Thyroid gland (tissue), 4 donors: ENCODE measurements at regions not wholly inside any gene's neighbourhood (a gene's known extent, or its start where the extent isn't known, plus 50 kb on each side); places are given as distances from the start of the nearest gene placed in this dataset.

Source experiments
- POLR2A ChIP-seq, 2 donors: fragments of 450-650 bp; IDR thresholded peaks; one replicate each; pipeline ENCODE4 v1.6.1; 2017; ENCODE audit warnings: antibody characterized with exemption in 2 of 2, mild to moderate bottlenecking in 2 of 2, moderate library complexity in 1 of 2
- TF ChIP-seq, protein P1 (sequence below), 6 experiments: fragments of 200-600 bp in 3 of 6; fragments of 450-650 bp in 3 of 6; sonication (generic) in 3 of 6; IDR thresholded peaks; one replicate each; pipeline ENCODE4 v1.5.1; 2016 to 2019; ENCODE audit warnings: antibody characterized with exemption in 6 of 6, mild to moderate bottlenecking in 2 of 6, inconsistent platforms in 1 of 6, moderate library complexity in 1 of 6

DNA sequence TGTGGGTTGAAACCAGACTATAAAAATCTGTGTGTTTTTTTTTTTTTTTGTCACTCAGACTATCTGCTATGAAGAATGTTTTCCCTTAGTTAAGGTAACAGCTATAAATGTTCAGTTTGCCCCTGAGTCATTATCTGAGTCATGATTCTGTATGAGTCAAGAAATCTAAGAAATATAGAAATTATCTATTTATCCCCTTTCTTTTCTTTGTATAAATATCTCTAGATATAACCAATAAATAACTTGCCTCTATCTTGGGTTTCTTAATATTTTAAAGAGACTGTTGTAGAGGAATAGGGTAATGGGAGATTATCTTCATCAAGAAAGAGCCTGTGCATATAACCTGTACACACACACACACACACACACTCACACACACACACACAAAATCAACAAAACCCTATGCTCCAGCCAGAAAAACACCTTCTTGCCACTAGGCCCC, 161.7 kb upstream of the EEA1 start:
- TF ChIP-seq, protein P1, sequence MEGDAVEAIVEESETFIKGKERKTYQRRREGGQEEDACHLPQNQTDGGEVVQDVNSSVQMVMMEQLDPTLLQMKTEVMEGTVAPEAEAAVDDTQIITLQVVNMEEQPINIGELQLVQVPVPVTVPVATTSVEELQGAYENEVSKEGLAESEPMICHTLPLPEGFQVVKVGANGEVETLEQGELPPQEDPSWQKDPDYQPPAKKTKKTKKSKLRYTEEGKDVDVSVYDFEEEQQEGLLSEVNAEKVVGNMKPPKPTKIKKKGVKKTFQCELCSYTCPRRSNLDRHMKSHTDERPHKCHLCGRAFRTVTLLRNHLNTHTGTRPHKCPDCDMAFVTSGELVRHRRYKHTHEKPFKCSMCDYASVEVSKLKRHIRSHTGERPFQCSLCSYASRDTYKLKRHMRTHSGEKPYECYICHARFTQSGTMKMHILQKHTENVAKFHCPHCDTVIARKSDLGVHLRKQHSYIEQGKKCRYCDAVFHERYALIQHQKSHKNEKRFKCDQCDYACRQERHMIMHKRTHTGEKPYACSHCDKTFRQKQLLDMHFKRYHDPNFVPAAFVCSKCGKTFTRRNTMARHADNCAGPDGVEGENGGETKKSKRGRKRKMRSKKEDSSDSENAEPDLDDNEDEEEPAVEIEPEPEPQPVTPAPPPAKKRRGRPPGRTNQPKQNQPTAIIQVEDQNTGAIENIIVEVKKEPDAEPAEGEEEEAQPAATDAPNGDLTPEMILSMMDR (IDR thresholded peaks at IDR 0.05): no peak
- TF ChIP-seq POLR2A (IDR thresholded peaks at IDR 0.05): no peak
